ENCODE measurements at regions not wholly inside any gene's neighbourhood (a gene's known extent, or its start where the extent isn't known, plus 50 kb on each side); places are given as distances from the start of the nearest gene placed in this dataset.

- H3K4me3 ChIP-seq (ENCODE audit: low read depth, low read length) = no peak overlapping the region
- TF ChIP-seq, protein P1, sequence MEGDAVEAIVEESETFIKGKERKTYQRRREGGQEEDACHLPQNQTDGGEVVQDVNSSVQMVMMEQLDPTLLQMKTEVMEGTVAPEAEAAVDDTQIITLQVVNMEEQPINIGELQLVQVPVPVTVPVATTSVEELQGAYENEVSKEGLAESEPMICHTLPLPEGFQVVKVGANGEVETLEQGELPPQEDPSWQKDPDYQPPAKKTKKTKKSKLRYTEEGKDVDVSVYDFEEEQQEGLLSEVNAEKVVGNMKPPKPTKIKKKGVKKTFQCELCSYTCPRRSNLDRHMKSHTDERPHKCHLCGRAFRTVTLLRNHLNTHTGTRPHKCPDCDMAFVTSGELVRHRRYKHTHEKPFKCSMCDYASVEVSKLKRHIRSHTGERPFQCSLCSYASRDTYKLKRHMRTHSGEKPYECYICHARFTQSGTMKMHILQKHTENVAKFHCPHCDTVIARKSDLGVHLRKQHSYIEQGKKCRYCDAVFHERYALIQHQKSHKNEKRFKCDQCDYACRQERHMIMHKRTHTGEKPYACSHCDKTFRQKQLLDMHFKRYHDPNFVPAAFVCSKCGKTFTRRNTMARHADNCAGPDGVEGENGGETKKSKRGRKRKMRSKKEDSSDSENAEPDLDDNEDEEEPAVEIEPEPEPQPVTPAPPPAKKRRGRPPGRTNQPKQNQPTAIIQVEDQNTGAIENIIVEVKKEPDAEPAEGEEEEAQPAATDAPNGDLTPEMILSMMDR (IDR thresholded peaks at IDR 0.05; ENCODE audit: borderline replicate concordance, insufficient read depth, low read depth, low read length) = no peak
These were observed 502.1 kb downstream of the NFIB start for GRCh38 chr9:13811876-13812275.

- TF ChIP-seq, protein P1 (IDR thresholded peaks at IDR 0.05; ENCODE audit: borderline replicate concordance, insufficient read depth, low read depth, low read length) = no peak
- no peak overlapping the region for H3K4me3 ChIP-seq (ENCODE audit: low read depth, low read length)
These were observed 503.4 kb downstream of the NFIB start for GRCh38 chr9:13810510-13810909.

- no peak overlapping the region for H3K4me3 ChIP-seq (ENCODE audit: low read depth, low read length)
- TF ChIP-seq, protein P1 (IDR thresholded peaks at IDR 0.05; ENCODE audit: borderline replicate concordance, insufficient read depth, low read depth, low read length) = no peak
These were observed 504.5 kb downstream of the NFIB start for GRCh38 chr9:13809401-13809800.

GRCh38 chr9:13807118-13807517, 506.8 kb downstream of the NFIB start:
- H3K4me3 ChIP-seq (ENCODE audit: low read depth, low read length) = no peak overlapping the region
- TF ChIP-seq, protein P1 (IDR thresholded peaks at IDR 0.05; ENCODE audit: borderline replicate concordance, insufficient read depth, low read depth, low read length) = no peak

DNA sequence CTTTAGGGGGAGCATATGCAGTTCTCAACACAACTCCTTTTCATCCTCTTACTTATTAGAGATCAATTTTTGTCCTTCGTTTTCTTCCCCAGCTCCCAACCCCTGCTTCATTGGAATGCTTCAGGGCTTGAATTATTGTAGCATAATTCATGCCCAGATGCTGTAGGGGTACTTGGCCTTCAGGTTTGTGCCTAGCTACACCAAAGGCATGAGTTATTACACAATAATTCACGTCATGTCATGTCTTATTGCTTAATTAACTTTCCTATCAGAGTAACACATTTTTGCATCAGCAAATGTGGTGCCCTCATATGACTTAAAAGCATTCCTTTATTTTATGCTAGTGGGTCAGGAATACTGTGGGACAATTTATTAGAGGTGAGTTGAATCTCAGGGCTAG, 507.2 kb downstream of the NFIB start:
- H3K4me3 ChIP-seq (ENCODE audit: low read depth, low read length) = no peak overlapping the region
- TF ChIP-seq, protein P1 (IDR thresholded peaks at IDR 0.05; ENCODE audit: borderline replicate concordance, insufficient read depth, low read depth, low read length) = no peak

- no peak overlapping the region for H3K4me3 ChIP-seq (ENCODE audit: low read depth, low read length)
- TF ChIP-seq, protein P1 (IDR thresholded peaks at IDR 0.05; ENCODE audit: borderline replicate concordance, insufficient read depth, low read depth, low read length) = no peak
These were observed 508.4 kb downstream of the NFIB start for GRCh38 chr9:13805546-13805945.

GRCh38 chr9:13804532-13804931, 509.4 kb downstream of the NFIB start:
- TF ChIP-seq, protein P1 (IDR thresholded peaks at IDR 0.05; ENCODE audit: borderline replicate concordance, insufficient read depth, low read depth, low read length) = no peak
- no peak overlapping the region for H3K4me3 ChIP-seq (ENCODE audit: low read depth, low read length)
